ENCODE measurements at regions not wholly inside any gene's neighbourhood (a gene's known extent, or its start where the extent isn't known, plus 50 kb on each side); places are given as distances from the start of the nearest gene placed in this dataset.

DNA sequence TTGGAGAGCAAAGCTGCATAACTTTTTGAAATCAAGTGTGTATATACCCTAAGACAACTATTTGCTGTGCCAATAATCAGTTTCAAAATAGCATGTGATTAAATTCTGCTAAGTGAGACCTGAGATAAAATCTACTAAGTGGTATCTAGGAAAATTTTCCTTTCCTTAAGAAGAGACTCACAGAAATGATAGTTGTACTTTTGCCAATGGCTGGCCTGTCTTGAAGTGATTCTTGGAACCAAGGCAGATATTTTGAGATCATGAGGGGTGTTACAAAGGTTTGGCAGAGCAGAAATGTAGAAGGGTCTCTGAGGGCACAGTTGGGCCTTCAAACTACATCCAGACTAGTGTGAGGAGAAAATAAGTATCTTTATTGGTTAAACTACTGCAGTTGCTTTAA lies 902.6 kb upstream of the TENM4 start:
- H3K27ac ChIP-seq (ENCODE audit: extremely low read length, insufficient read depth, low read length): no peak overlapping the region
- FAIRE-seq: no peak
- no peaks in the 10 kb centered on the region for H3K4me1 ChIP-seq (ENCODE audit: insufficient read depth, low read length)
- H3K79me2 ChIP-seq (ENCODE audit: insufficient read depth, low read length): no peaks in the 10 kb centered on the region
- no peak for TF ChIP-seq ZNF773 (CRISPR knock-in tag; IDR thresholded peaks at IDR 0.05; ENCODE audit: borderline replicate concordance)
- no peak for TF ChIP-seq NR2C2 (CRISPR knock-in tag; IDR thresholded peaks at IDR 0.05; ENCODE audit: borderline replicate concordance)
- TF ChIP-seq ZNF549 (CRISPR knock-in tag; IDR thresholded peaks at IDR 0.05): no peak
- TF ChIP-seq ZNF382 (CRISPR knock-in tag; IDR thresholded peaks at IDR 0.05; ENCODE audit: borderline replicate concordance): no peak
- no peak for TF ChIP-seq ZNF552 (CRISPR knock-in tag; IDR thresholded peaks at IDR 0.05; ENCODE audit: borderline replicate concordance)
- TF ChIP-seq KLF13 (CRISPR knock-in tag; IDR thresholded peaks at IDR 0.05): no peak
- TF ChIP-seq, protein P1, sequence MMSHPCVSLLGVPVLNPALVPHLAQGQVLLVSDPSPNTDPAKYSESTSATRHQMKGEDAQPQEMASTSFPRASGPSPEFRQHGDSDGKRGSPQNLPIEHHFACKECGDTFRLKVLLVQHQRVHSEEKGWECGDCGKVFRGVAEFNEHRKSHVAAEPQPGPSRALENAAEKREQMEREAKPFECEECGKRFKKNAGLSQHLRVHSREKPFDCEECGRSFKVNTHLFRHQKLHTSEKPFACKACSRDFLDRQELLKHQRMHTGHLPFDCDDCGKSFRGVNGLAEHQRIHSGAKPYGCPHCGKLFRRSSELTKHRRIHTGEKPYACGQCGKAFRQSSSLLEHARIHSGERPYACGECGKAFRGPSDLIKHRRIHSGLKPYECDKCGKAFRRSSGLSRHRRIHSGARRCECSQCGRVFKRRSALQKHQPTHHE (CRISPR knock-in tag; IDR thresholded peaks at IDR 0.05; ENCODE audit: borderline replicate concordance): no peak
- TF ChIP-seq ZNF367 (CRISPR knock-in tag; IDR thresholded peaks at IDR 0.05; ENCODE audit: borderline replicate concordance): no peak
- no peak for TF ChIP-seq MED1 (CRISPR knock-in tag; IDR thresholded peaks at IDR 0.05)
- no peak for TF ChIP-seq HNRNPH1 (optimal IDR thresholded peaks at IDR 0.05; ENCODE audit: low read depth, low read length)
- TF ChIP-seq HNRNPUL1 (IDR thresholded peaks at IDR 0.05; ENCODE audit: low read depth, low read length): no peak
- no peak overlapping the region for H3K4me2 ChIP-seq (ENCODE audit: low read depth, low read length)
- ChIA-PET POLR2A (no interaction called here), CTCF (ENCODE audit: low intra/inter-chr PET ratio, low total read pairs) (no interaction called here)
- no peaks in the 10 kb centered on the region for H3K36me3 ChIP-seq (replicated peaks in 1 of 2; ENCODE audit: control insufficient read depth in 1 of 2, insufficient read depth in 2 of 2, low read length in 2 of 2)
- in situ Hi-C loops (cut with HindIII; ENCODE audit: extremely low pct_ligation_motif_present, low pct_unique_long_range_greater_than_20kb) (no loop called here), intact Hi-C loops (cut with micrococcal nuclease; ENCODE audit: unreplicated experiment) (no loop called here)
- DNase-seq (ENCODE audit: low spot score): no peak
- BruUV-seq (replicated peaks): no TSS peak
- H3K9ac ChIP-seq (ENCODE audit: insufficient read depth, low read depth, low read length): no peak overlapping the region
- no peaks in the 10 kb centered on the region for H4K20me1 ChIP-seq (ENCODE audit: insufficient read depth, low read length)
- no peaks in the 10 kb centered on the region for H3K9me3 ChIP-seq (ENCODE audit: low read length)
- no peak for ATAC-seq
- H3K27me3 ChIP-seq (ENCODE audit: control insufficient read depth in 1 of 2, insufficient read depth in 2 of 2, low read length in 2 of 2): no peaks in the 10 kb centered on the region
- no peak overlapping the region for H3K4me3 ChIP-seq (replicated peaks in 1 of 3; ENCODE audit: insufficient read depth in 1 of 3, low read depth in 2 of 3, low read length in 3 of 3)
- H2AFZ ChIP-seq (ENCODE audit: low read length): no peak overlapping the region
